CD4-positive, alpha-beta T cell treated with Interleukin-6 for 4 hours (primary cell): ENCODE measurements at regions not wholly inside any gene's neighbourhood (a gene's known extent, or its start where the extent isn't known, plus 50 kb on each side); places are given as distances from the start of the nearest gene placed in this dataset.

ENCODE experiments used
- DNase-seq: peaks from one replicate; pipeline ENCODE4 v3.0.0-alpha.2; 2020; ENCODE audit warnings: mixed read lengths

DNA sequence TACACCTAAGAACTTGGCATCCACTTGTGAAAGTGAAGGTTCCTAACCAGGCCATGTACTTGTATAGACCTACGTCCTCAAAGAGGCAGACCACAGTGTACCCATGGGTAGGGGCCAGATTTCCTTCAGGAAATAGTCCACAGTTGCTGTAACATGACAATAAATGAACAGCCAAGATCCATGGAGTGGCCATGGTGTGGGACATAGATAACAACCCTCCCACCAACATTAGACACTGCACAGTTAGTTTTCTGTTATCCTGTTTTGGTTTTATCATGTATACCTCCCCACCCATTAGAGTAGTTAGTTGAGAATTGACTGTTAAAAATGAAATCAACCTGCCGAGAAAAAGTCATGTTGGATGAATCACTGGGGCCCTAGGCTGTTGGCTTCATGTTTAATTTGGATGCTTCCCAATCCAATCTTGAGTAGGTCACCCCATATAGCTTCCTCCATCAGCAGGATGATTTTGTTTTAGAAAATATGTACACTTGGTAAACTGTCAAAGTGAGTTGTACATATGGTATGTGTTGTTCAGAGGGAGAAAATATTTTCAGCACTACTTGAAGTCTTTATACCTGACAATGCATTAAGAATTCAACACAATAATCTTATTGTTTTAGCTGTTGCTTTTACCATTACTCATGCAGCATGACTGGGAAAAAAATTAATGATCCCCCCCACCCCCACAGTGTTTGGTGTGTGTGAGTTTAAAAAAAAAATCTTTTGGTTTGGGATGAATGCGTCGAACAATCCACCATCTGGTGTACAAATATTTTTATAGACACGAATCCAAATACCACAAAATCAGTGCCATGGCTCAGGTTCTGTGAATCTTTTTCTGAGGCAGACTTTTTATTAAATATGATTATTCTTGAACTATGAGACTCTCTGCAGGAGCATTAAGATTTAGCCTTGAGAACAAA, 88.3 kb upstream of the ARHGAP29 start:
- DNase-seq, result no peak

DNA sequence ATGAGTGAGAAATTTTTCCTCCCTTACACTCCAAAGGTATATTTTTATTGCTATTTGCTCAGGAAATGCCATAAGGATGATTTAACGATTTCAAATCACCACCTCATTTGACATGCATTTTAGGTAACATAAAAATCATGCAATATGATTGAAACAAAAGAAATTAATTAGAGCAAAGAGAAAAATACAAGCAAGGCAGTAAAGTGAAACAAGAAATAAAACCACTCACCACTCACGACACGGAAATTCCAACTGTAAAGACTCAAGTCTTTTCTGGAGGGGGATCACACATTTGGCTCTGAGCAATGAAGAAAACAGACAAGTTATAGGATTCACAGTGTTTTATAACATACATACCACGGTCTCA, 86.8 kb upstream of the ARHGAP29 start:
- no peak for DNase-seq

- DNase-seq, result no peak
Observed at GRCh38 chr1:94323311-94324177, 86.2 kb upstream of the ARHGAP29 start.

DNA sequence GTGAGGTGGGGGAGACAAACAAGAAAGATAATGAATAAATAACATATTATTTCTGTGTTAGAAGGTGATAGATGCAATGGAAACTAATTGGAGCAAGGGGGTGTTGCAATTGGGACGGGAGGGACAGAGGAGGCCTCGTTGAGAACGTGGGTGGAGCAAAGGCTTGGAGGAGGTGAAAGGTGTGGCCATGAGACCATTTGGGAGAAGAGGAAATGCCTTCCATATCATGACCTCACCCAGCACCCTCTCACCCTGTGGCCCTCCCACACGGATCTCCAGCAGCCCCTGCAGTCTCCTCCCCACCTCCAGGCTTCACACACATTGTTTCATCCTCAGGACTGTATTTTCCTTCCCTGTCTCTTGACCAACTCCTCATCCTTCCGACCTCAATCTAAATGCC, 85.3 kb upstream of the ARHGAP29 start:
- no peak for DNase-seq

DNA sequence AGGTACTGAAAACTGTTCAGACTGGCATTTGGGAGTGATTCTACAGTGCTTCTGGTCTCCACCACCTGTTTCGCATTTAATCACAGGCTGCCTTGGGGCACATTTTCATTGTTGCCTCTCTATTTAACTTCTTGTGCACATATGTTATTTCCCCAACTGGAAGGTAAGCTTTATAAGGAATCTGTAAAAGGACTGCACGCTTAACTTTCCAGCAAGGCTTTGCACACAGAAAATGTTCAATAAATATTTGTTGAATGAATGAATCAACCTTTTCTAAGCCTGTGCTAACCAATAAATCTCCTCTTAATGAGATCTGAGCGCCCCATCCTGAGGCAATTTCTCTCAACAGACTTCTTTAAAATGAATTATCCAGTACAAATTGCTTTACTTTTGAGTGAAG, 84.3 kb upstream of the ARHGAP29 start:
- DNase-seq, result no peak

GRCh38 chr1:94319319-94320102, 82.1 kb upstream of the ARHGAP29 start:
- no peak for DNase-seq

DNA sequence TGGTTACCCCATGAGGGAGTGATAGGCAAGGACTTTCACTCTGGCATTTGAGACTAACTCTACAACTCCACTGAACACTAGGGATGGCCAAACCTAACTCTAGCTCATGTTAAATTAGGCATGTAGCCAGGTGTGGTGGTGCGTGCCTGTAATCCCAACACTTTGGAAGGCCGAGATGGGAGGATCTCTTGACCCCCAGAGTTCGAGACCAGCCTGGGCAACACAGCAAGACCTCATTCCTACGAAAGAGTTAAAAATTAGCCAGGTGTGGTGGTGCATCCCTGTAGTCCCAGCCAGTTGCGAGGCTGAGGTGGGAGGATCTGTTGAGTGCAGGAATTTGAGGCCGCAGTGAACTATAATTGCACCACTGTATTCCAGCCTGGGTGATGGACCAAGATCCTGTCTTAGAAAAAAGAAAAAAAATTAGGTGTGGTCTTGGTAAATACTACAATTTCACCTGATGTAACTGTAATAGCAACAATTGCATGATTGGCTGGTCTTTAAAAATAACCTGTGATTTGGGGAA, 81.2 kb upstream of the ARHGAP29 start:
- DNase-seq, result no peak

DNA sequence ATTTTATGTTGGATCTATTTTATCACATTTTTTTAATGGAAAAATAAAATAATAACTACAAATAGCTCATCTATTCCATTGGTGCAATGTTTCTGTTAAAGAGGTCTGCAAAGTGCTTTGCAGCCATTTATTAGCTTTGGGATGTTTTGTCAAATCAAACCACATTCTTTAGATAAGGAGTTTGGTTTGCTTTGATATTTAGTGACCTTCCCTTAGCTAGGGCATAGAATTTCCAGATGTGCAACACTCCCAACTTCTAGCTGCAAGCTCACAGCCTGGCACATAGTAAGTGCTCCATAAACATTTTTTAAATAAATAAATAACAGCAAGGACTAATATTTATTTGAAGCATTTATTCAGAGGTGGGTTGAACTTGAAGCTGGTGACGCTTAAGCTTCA, 80.4 kb upstream of the ARHGAP29 start:
- no peak for DNase-seq

GRCh38 chr1:94316836-94317789, 79.7 kb upstream of the ARHGAP29 start:
- no peak for DNase-seq

DNA sequence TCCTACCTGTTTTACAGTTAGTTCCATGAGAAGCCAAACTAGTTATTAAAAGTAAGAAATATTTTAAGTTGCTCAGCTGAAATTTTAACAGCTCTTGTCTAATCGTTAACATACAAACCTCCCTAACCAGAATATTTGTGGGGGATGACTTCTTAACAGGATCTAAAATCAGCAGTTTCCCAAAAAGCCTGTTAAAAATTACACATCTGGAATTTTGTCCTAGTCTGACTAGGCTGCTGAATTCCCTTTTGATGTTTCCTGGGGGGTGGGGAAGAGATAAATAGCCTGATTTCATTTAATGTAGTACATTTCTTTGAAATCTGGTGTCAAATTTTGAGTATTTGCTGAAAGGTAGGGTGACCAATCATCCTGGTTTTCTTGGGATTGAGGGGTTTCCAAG, 78.8 kb upstream of the ARHGAP29 start:
- no peak for DNase-seq

- no peak for DNase-seq
Observed at GRCh38 chr1:94315552-94316116, 78.2 kb upstream of the ARHGAP29 start.

GRCh38 chr1:94314222-94314858, 77.0 kb upstream of the ARHGAP29 start:
- no peak for DNase-seq

DNA sequence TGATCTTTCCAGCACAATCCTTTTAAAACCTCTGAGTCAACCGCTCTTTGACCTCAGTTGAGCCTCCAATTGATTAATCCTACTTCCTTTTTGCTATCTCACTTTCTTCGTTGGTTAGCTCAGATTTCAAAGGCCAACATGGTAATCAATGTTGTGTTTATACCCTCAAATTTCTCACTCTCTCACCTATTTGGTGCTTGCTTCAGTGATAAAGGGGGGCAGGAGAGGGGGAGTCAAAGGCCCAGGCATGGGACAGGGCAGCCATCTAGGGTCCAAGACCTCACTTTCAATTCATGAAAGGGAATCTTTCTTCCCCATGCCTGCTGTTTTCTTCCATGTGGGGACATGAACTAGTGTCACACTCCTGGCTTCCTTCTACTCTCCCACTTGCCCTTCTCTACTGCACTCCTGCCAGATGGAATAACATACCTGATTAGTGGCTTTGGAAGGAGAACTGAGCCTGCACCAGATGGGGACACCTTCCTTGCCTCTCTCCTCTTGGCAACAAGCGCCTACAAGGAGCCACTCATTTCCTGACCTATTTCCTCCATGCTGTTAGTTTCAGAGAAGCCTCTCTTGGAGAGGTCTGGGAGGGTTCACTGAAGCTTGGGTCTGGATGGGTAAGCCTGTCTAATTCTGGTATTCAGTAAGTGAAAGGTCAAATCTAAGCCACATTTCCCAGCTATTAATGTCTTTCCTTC, 73.3 kb upstream of the ARHGAP29 start:
- no peak for DNase-seq

- DNase-seq, result no peak
Observed at GRCh38 chr1:94309829-94310569, 72.6 kb upstream of the ARHGAP29 start.

DNA sequence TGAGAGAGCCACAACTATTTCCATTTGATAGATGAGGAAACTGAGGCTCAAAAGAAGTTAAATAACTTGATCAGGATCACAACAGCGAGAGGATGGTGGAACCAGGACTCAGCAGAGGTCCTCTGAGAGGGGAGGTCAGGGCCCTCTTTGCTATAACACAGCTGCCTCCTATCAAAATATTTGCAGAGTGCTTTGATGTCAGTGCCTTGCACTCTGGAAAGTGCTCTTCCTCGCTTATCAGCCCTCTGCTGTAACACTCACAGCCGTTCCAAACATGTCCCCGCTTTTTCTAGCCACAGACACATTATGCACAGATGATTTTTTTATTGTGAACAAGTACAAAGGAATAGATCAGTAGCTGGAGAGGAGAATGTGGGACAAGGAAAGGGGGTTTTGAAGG, 71.8 kb upstream of the ARHGAP29 start:
- DNase-seq, result no peak

DNA sequence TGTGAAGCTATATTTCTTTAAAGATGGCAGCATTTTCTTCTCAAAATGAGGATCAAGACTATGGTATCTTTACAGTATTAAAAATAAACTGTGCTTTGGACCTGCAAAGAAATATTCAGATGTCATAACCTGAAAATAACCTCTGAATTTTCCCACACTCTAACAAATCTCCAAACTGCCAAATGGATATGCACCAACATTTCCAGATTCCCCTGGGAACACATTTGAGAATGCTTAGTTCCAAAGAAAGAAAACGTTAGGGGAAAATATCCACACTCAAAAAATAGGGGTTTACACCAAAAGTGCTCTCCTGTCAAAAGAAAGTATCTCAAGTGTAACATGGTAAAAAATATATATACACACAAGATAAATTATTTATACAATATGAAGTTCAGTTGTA, 69.1 kb upstream of the ARHGAP29 start:
- no peak for DNase-seq

DNA sequence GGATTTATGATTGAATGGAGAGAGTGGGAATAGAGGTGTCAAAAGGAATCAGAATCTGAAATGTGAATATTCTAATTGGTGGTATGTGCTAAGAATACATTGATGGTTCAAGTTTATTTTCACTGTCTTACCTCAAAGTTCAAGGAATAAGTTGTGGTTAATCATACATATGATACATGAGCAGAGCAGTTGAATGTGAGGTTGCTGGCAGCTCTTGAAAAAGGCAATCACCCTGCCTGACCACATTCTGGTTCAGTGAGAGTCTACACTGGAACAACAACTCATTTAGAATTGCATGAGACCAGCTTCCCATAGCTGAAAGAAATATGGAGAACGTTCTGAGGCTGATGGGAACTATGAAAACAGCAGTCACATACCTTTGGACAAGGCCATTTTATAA, 68.3 kb upstream of the ARHGAP29 start:
- no peak for DNase-seq

GRCh38 chr1:94304553-94304952, 67.2 kb upstream of the ARHGAP29 start:
- no peak for DNase-seq

- DNase-seq, result no peak
Observed at GRCh38 chr1:94303005-94303404, 65.6 kb upstream of the ARHGAP29 start.
